Subcutaneous abdominal adipose tissue (tissue), 5 donors: ENCODE measurements at regions not wholly inside any gene's neighbourhood (a gene's known extent, or its start where the extent isn't known, plus 50 kb on each side); places are given as distances from the start of the nearest gene placed in this dataset.

Source experiments
- H3K27ac ChIP-seq: one replicate; pipeline ENCODE4 v1.7.0; 2013; ENCODE audit warnings: low read depth, mild to moderate bottlenecking, inconsistent platforms, low read length, moderate library complexity
- H3K27me3 ChIP-seq, 5 donors: one replicate each; pipeline ENCODE4 v1.7.0; 2013; ENCODE audit warnings: low read length in 5 of 5, inconsistent platforms in 1 of 5; ENCODE audit not compliant: control insufficient read depth in 5 of 5, insufficient read depth in 4 of 5
- H3K36me3 ChIP-seq, 5 donors: one replicate each; pipeline ENCODE4 v1.7.0; 2013; ENCODE audit warnings: low read length in 5 of 5; ENCODE audit not compliant: control insufficient read depth in 5 of 5, insufficient read depth in 5 of 5
- H3K4me1 ChIP-seq, 5 donors: one replicate each; pipeline ENCODE4 v1.7.0; 2013; ENCODE audit warnings: low read length in 5 of 5, mild to moderate bottlenecking in 3 of 5, moderate library complexity in 1 of 5; ENCODE audit not compliant: control insufficient read depth in 5 of 5, insufficient read depth in 5 of 5
- H3K4me3 ChIP-seq, 5 donors: one replicate each; pipeline ENCODE4 v1.7.0; 2013; ENCODE audit warnings: low read length in 5 of 5, low read depth in 1 of 5
- H3K9ac ChIP-seq, 5 donors: one replicate each; pipeline ENCODE4 v1.7.0; 2013; ENCODE audit warnings: low read length in 5 of 5, mild to moderate bottlenecking in 4 of 5, moderate library complexity in 3 of 5
- H3K9me3 ChIP-seq, 5 donors: one replicate each; pipeline ENCODE4 v1.7.0; 2013; ENCODE audit warnings: low read length in 5 of 5; ENCODE audit not compliant: control insufficient read depth in 5 of 5
- donor health status: healthy.
- donor health status: healthy.
- donor health status: healthy.
- donor health status: healthy.
- donor health status: healthy.

DNA sequence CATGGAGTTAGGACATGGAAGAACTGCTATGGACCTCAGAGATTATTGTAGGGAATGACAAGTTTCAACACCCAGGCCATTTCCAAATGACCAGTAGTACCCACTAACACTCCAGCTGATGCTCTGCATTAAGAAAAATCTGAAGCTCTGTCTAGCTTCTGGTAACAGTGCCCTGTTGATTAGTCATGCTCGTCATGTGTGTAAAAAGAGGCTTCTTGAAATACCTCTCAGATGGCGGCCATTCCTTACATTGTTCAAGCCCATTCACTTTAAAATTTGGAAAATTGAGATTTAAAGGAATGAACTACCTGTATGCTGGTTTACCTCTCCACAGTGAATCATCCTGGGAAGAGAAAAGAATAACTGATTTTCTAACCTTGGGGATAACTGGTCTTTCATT is 527.9 kb upstream of the ARGLU1 start:
- no peaks in the 10 kb centered on the region for H3K36me3 ChIP-seq
- H3K27ac ChIP-seq = no peak overlapping the region
- H3K4me1 ChIP-seq = peaks cover 0 to 7% (median 0%) of the 10 kb centered on the region in 5 donors
- no peaks in the 10 kb centered on the region for H3K27me3 ChIP-seq
- no peaks in the 10 kb centered on the region for H3K9me3 ChIP-seq
- no peak overlapping the region for H3K4me3 ChIP-seq
- no peak overlapping the region for H3K9ac ChIP-seq

DNA sequence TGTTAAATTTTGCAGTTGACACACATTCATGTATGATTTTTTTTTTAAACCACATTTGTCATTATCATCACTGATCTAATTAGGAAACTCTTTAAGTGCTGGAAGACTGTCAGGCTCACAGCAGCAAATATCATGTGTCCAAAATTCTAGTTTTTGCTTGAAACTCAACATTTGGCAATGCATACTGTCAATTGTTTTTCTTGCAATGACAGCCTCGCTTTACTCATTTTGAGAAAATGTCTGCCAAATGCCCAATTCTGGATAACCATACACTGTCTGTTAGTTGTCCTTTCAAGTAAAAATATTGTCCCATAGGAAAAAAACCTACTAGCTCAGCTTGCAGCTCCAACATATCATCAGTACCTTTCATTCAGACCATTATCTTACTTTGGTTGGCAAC is 523.9 kb upstream of the ARGLU1 start:
- Histone ChIP-seq H3K27me3 (no peaks in the 10 kb centered on the region), H3K36me3 (no peaks in the 10 kb centered on the region), H3K4me1 (peaks cover 0 to 15% (median 3%) of the 10 kb centered on the region in 5 donors), H3K27ac (no peak overlapping the region), H3K9ac (no peak overlapping the region), H3K9me3 (no peaks in the 10 kb centered on the region), H3K4me3 (no peak overlapping the region)

- no peak overlapping the region for H3K4me3 ChIP-seq
- no peak overlapping the region for H3K9ac ChIP-seq
Observed at GRCh38 chr13:107091428-107091827, 523.5 kb upstream of the ARGLU1 start.

DNA sequence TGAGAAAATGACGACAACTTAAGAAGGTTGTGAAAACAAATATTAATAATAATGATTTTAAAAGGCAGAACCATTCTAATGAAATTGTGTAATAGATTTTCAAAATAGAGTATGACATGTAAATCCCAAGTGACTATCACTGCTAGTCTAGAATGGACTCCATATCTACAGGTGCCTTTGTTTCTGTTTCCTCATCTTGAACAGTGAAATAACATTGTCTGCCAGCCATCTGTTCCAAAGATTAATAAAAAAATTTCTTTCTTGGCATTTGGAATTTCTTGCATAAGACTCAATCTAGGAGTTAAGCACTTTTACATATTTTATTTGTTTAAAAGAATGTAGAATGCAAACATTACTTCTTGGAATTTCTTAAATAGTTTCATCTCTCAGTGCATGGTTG is 520.1 kb upstream of the ARGLU1 start:
- no peaks in the 10 kb centered on the region for H3K9me3 ChIP-seq
- no peak overlapping the region for H3K27ac ChIP-seq
- no peak overlapping the region for H3K4me3 ChIP-seq
- no peak overlapping the region for H3K9ac ChIP-seq
- H3K4me1 ChIP-seq = peaks cover 0 to 15% (median 3%) of the 10 kb centered on the region in 5 donors
- H3K27me3 ChIP-seq = no peaks in the 10 kb centered on the region
- no peaks in the 10 kb centered on the region for H3K36me3 ChIP-seq

More at GRCh38 chr13:107091428-107091827, 523.5 kb upstream of the ARGLU1 start:
- H3K4me1 ChIP-seq = peaks cover 0 to 15% (median 3%) of the 10 kb centered on the region in 5 donors
- no peaks in the 10 kb centered on the region for H3K36me3 ChIP-seq
- no peak overlapping the region for H3K27ac ChIP-seq
- no peaks in the 10 kb centered on the region for H3K27me3 ChIP-seq
- H3K9me3 ChIP-seq = no peaks in the 10 kb centered on the region

DNA sequence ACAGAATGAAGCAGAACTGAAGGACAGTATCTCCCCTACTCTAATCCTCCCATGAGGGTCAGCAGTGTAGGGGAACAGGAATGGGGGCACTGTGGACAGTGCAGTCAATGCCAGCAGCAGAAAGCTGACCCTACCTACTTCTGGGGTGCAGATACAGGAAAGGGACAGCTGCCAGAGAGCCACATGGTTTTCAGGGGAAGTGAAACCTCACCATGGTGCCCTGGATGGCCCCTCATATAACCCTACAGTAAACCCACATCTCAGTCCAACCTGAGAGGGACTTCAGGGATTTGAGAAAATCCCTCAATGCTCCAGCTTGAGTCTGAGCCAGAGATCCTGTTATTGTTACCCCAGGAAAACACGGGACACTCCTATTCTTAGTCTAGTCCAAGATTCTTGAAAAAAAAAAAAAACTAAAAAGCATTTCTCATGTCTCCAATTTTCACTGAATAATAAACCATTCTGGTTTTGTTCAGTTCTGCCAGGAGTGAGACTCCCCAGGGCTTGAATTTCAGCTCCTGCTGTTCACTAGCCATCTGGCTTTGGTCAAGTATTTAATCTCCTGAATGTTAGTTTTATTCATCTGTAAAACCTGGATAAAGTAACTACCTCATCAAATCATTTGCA is 511.6 kb upstream of the ARGLU1 start:
- peaks cover 0 to 4% (median 0%) of the 10 kb centered on the region in 5 donors for H3K9me3 ChIP-seq

DNA sequence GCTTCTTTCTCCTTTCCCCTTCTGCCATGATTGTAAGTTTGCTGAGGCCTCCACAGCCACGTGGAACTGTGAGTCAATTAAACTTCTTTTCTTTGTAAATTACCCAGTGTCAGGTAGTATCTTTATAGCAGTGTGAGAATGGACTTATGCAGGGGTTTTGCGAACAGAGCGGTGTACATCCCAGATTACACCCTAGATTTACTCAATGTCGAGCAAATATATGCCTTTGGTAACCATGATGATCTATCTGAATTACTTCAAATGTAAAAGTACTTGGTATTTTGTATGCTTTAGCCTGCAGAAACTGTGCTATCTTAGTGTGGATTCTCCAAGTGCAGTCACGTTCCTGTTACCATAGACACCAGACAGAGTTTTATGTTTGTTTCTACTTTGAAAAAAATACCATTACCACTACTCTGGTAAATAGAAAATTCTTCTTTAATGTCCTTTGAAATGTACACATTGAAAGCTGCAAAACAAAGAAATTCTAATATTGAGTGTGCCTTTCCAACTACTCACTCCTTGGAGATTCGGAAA is 510.4 kb upstream of the ARGLU1 start:
- no peaks in the 10 kb centered on the region for H3K27me3 ChIP-seq
- H3K36me3 ChIP-seq = no peaks in the 10 kb centered on the region
- H3K27ac ChIP-seq = no peak overlapping the region
- H3K9me3 ChIP-seq = peaks cover 0 to 4% (median 0%) of the 10 kb centered on the region in 5 donors
- peaks cover 0 to 2% (median 0%) of the 10 kb centered on the region in 5 donors for H3K4me1 ChIP-seq
- no peak overlapping the region for H3K4me3 ChIP-seq
- H3K9ac ChIP-seq = no peak overlapping the region

More for the DNA sequence above, 511.6 kb upstream of the ARGLU1 start:
- Histone ChIP-seq H3K36me3 (no peaks in the 10 kb centered on the region), H3K27ac (no peak overlapping the region), H3K9ac (no peak overlapping the region), H3K4me1 (peaks cover 0 to 2% (median 0%) of the 10 kb centered on the region in 5 donors), H3K4me3 (no peak overlapping the region), H3K27me3 (no peaks in the 10 kb centered on the region)

GRCh38 chr13:107076801-107077200 is 508.9 kb upstream of the ARGLU1 start:
- Histone ChIP-seq H3K9me3 (peaks cover 0 to 4% (median 0%) of the 10 kb centered on the region in 5 donors), H3K4me3 (no peak overlapping the region), H3K4me1 (peaks cover 0 to 2% (median 0%) of the 10 kb centered on the region in 5 donors), H3K9ac (no peak overlapping the region), H3K27me3 (no peaks in the 10 kb centered on the region), H3K36me3 (no peaks in the 10 kb centered on the region), H3K27ac (no peak overlapping the region)

DNA sequence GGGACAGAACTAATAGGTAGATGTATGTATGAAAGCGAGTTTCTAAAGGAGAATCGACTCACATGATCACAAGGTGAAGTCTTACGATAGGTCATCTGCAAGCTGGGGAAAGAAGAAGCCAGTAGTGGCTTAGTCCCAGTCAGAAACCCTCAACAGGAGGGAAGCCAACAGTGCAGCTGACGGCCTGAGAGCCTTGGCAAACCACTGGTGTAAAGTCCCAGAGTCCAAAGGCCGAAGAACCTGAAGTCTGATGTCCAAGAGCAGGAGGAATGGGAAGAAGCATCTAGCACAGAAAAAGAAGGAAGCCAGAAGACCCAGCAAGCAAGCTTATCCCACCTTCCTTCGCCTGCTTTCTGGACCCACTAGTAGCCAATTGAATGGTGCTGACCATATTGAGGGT is 507.6 kb upstream of the ARGLU1 start:
- H3K9me3 ChIP-seq = peaks cover 0 to 4% (median 0%) of the 10 kb centered on the region in 5 donors
- H3K9ac ChIP-seq = no peak overlapping the region
- peaks cover 0 to 2% (median 0%) of the 10 kb centered on the region in 5 donors for H3K4me1 ChIP-seq

GRCh38 chr13:107070792-107071191 is 502.9 kb upstream of the ARGLU1 start:
- Histone ChIP-seq H3K4me1 (no peaks in the 10 kb centered on the region), H3K9ac (no peak overlapping the region), H3K9me3 (peaks cover 0 to 3% (median 0%) of the 10 kb centered on the region in 5 donors), H3K27ac (no peak overlapping the region), H3K4me3 (no peak overlapping the region), H3K36me3 (no peaks in the 10 kb centered on the region), H3K27me3 (no peaks in the 10 kb centered on the region)

More for the DNA sequence above, 507.6 kb upstream of the ARGLU1 start:
- Histone ChIP-seq H3K36me3 (no peaks in the 10 kb centered on the region), H3K27ac (no peak overlapping the region), H3K4me3 (no peak overlapping the region), H3K27me3 (no peaks in the 10 kb centered on the region)

DNA sequence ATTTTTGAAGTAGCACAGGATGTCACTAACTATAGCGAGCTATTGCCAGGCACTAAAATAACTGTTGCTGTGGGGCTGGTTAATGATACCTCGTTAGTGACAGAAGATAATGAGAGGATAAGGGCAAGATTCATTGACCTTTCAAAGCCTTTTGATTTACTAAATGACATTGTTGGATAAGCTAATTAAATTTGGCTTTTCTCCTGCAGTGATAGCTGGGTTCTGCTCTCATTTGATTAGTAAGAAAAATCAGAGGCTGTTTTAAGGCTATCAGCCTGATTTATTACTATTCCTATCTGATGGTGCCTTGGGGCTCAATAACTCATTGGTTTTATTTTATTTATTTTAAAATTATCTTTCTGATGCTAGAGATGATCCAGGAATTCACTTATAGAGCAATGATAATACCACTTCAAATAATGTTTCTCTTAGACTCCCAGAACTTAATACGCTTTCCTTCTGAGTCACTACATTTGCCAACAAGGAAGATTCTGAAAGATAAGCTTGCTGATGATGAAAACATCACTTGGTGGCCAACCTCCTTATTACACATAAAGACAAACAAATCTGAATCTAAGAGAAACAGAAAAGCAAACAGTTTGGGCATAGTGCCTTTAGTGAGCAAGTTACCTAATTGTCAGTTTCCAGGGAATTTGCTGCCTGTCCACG is 501.3 kb upstream of the ARGLU1 start:
- Histone ChIP-seq H3K4me1 (no peaks in the 10 kb centered on the region), H3K9me3 (no peaks in the 10 kb centered on the region), H3K9ac (no peak overlapping the region), H3K4me3 (no peak overlapping the region), H3K36me3 (no peaks in the 10 kb centered on the region), H3K27ac (no peak overlapping the region), H3K27me3 (no peaks in the 10 kb centered on the region)
